ENCODE measurements at regions not wholly inside any gene's neighbourhood (a gene's known extent, or its start where the extent isn't known, plus 50 kb on each side); places are given as distances from the start of the nearest gene placed in this dataset.

- no peak for TF ChIP-seq CTCF (conservative IDR thresholded peaks at IDR 0.05)
- TF ChIP-seq ZFX (IDR thresholded peaks at IDR 0.05) = no peak
These were observed 223.7 kb downstream of the CXCL12 start for GRCh38 chr10:44161184-44161583.
